ENCODE measurements at regions not wholly inside any gene's neighbourhood (a gene's known extent, or its start where the extent isn't known, plus 50 kb on each side); places are given as distances from the start of the nearest gene placed in this dataset.
"Not testable (repeated sequence)": the region's sequence is repeated elsewhere in the genome, so short reads cannot be mapped to it uniquely, and the experiment has no call there.

- ATAC-seq (replicated peaks): no peak
- Mint-ChIP-seq H3K9me3 (no peaks in the 10 kb centered on the region), H3K27ac (no peak overlapping the region), H3K36me3 (no peaks in the 10 kb centered on the region), H3K27me3 (no peaks in the 10 kb centered on the region), H3K4me1 (no peaks in the 10 kb centered on the region), H3K4me3 (no peak overlapping the region)
- no peak for DNase-seq
These were observed 656.6 kb upstream of the MMS22L start for GRCh38 chr6:97939440-97940168.

DNA sequence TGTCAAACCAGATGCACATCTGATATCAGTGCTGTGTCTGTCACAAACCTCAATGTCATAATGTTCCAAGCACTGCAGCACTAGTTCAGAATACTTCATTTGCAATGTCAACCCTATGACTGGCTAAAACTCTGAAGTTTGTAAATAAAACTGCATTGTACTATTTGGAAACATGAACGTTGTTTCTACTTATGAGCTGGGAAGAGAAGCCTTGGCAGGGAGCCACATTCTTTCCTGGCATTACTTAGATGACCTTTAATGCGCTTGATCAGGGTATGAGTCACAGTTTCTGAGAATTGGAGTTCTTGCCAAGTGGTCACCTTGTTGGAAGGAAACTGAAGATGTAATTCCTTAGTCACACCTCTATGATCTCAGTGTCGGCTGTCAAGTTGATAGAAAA, 664.8 kb upstream of the MMS22L start:
- Mint-ChIP-seq H3K9me3 (no peaks in the 10 kb centered on the region), H3K27ac (no peak overlapping the region), H3K27me3 (no peaks in the 10 kb centered on the region), H3K4me1 (no peaks in the 10 kb centered on the region), H3K4me3 (no peak overlapping the region), H3K36me3 (no peaks in the 10 kb centered on the region)
- ATAC-seq (replicated peaks) (no peak), DNase-seq (no peak)

- Mint-ChIP-seq H3K4me3 (no peak overlapping the region), H3K4me1 (no peaks in the 10 kb centered on the region), H3K27ac (no peak overlapping the region), H3K27me3 (no peaks in the 10 kb centered on the region), H3K9me3 (peaks cover 0 to 4% of the 10 kb centered on the region in 2 donors), H3K36me3 (no peaks in the 10 kb centered on the region)
- ATAC-seq (replicated peaks) (no peak), DNase-seq (no peak)
These were observed 675.1 kb upstream of the MMS22L start for GRCh38 chr6:97958134-97958533.

DNA sequence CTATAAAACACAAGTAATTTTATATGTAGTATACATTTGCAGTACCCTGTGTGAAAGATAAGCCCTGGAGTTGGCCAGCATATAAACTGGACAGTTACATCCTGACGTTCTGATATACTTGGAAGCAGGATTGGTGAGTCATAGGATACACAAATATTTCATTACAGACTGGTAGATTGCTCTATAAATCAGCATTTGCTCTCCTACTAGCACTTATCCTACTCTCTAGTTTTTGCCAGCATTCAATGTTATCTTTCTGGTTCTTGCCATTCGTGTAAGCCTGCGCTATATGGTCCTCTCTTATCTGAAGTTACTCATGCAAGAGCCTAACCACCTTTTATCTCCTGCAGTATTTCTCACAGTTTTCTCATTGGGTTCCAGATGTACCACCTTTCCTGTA, 680.2 kb upstream of the MMS22L start:
- no peak overlapping the region for H3K4me3 Mint-ChIP-seq
- no peaks in the 10 kb centered on the region for H3K9me3 Mint-ChIP-seq
- no peak overlapping the region for H3K27ac Mint-ChIP-seq
- no peaks in the 10 kb centered on the region for H3K4me1 Mint-ChIP-seq
- ATAC-seq (replicated peaks) (no peak), DNase-seq (no peak)
- no peaks in the 10 kb centered on the region for H3K36me3 Mint-ChIP-seq
- H3K27me3 Mint-ChIP-seq: no peaks in the 10 kb centered on the region

DNA sequence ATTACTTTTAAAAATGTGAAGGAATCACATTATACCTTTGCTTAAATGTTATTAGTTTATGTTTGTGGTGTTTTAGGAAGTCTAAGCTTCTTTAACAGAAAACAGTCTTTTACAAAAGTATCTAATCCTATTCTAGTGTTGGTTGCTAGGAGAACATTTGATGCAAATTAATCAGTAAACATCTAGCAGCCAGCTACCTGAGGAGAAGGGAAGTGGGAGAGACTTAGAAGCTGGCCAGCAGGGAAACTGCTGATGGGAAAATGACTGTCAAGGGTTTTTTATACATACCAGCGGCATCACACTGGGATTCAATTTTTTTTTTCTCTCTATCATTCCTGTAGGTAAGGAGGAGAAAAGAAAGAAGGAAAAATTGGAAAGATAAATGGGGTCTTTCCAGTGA, 686.0 kb upstream of the MMS22L start:
- H3K27me3 Mint-ChIP-seq: no peaks in the 10 kb centered on the region
- DNase-seq: no peak
- no peaks in the 10 kb centered on the region for H3K4me1 Mint-ChIP-seq
- ATAC-seq (replicated peaks): no peak
- no peaks in the 10 kb centered on the region for H3K9me3 Mint-ChIP-seq
- H3K4me3 Mint-ChIP-seq: no peak overlapping the region
- H3K36me3 Mint-ChIP-seq: no peaks in the 10 kb centered on the region
- no peak overlapping the region for H3K27ac Mint-ChIP-seq

DNA sequence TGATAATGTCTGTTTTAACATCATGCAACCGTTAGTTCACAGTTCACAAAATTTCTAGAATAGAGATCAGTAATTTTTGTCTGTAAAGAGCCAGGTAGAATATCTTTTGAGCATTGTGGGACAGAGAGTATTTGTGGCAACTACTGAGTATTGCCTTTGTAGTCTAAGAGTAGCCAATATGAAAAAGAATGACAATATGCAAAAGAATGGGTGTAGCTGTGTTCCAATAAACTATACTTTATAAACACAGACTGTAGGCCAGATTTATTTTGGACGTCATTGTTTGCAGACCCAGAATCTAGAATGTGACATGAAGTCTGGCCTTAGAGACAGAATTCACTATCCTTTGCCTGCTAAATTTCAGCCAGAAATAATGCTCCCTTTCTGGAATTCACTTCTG, 694.1 kb upstream of the MMS22L start:
- Mint-ChIP-seq H3K36me3 (no peaks in the 10 kb centered on the region), H3K4me3 (no peak overlapping the region), H3K27me3 (no peaks in the 10 kb centered on the region), H3K27ac (no peak overlapping the region), H3K4me1 (no peaks in the 10 kb centered on the region), H3K9me3 (peaks cover 0 to 2% of the 10 kb centered on the region in 2 donors)
- DNase-seq (no peak), ATAC-seq (replicated peaks) (no peak)

GRCh38 chr6:97978855-97979271, 695.8 kb upstream of the MMS22L start:
- DNase-seq (no peak), ATAC-seq (replicated peaks) (no peak)
- Mint-ChIP-seq H3K9me3 (peaks cover 0 to 2% of the 10 kb centered on the region in 2 donors), H3K36me3 (no peaks in the 10 kb centered on the region), H3K27ac (no peak overlapping the region), H3K27me3 (no peaks in the 10 kb centered on the region), H3K4me1 (no peaks in the 10 kb centered on the region), H3K4me3 (no peak overlapping the region)

DNA sequence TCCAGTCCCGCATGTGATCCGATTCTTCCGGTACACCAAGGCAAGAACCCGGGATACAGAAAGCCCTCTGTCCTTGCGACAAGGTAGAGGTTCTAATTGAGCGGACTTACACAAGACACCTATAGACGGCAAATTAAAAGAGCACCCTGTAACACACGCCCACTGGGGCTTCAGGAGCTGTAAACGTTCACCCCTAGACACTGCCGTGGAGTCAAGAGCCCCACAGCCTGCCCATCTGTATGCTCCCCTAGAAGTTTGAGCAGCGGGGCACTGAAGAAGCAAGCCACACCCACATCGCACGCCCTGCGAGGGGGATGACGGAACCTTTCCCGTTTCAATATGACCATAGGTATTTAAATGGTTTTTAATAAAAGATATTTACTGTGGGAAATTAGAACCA, 696.3 kb upstream of the MMS22L start:
- DNase-seq; ATAC-seq (replicated peaks); H3K36me3 Mint-ChIP-seq; H3K4me3 Mint-ChIP-seq; H3K27ac Mint-ChIP-seq; H3K9me3 Mint-ChIP-seq; H3K27me3 Mint-ChIP-seq; H3K4me1 Mint-ChIP-seq: not testable (repeated sequence)

DNA sequence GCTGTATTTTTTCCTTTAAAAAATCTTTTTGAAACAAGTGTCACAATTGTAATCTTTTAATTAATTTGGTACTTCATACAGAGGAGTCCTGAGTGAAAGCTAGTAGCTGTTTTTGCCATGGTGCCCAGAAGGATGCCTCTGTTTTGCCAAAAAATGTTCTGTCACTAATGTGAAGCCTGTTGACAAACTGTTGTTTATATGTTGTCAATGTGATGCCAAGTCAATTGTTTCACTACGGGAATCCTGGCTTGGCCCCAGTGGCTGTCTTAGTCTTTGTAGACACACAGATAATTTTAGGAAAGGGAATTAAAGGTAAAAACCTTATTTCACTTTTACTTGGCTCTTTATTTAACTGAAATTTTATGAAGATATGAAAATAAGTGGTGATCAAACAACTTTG, 706.4 kb upstream of the MMS22L start:
- H3K36me3 Mint-ChIP-seq: no peaks in the 10 kb centered on the region
- no peaks in the 10 kb centered on the region for H3K9me3 Mint-ChIP-seq

GRCh38 chr6:97995158-97995557, 712.1 kb upstream of the MMS22L start:
- DNase-seq: no peak

More for the DNA sequence above, 706.4 kb upstream of the MMS22L start:
- DNase-seq: no peak
- no peaks in the 10 kb centered on the region for H3K27me3 Mint-ChIP-seq
- no peaks in the 10 kb centered on the region for H3K4me1 Mint-ChIP-seq
- no peak overlapping the region for H3K4me3 Mint-ChIP-seq
- ATAC-seq (replicated peaks): no peak
- no peak overlapping the region for H3K27ac Mint-ChIP-seq

GRCh38 chr6:98002678-98003077, 719.7 kb upstream of the MMS22L start:
- Mint-ChIP-seq H3K4me3 (no peak overlapping the region), H3K9me3 (no peaks in the 10 kb centered on the region), H3K27me3 (no peaks in the 10 kb centered on the region), H3K36me3 (no peaks in the 10 kb centered on the region), H3K27ac (no peak overlapping the region), H3K4me1 (no peaks in the 10 kb centered on the region)
- ATAC-seq (replicated peaks) (no peak), DNase-seq (no peak)

More at GRCh38 chr6:97995158-97995557, 712.1 kb upstream of the MMS22L start:
- no peak overlapping the region for H3K27ac Mint-ChIP-seq
- peaks cover 0 to 3% of the 10 kb centered on the region in 2 donors for H3K9me3 Mint-ChIP-seq
- H3K4me3 Mint-ChIP-seq: no peak overlapping the region
- ATAC-seq (replicated peaks): no peak
- H3K36me3 Mint-ChIP-seq: no peaks in the 10 kb centered on the region
- H3K4me1 Mint-ChIP-seq: no peaks in the 10 kb centered on the region
- H3K27me3 Mint-ChIP-seq: no peaks in the 10 kb centered on the region

DNA sequence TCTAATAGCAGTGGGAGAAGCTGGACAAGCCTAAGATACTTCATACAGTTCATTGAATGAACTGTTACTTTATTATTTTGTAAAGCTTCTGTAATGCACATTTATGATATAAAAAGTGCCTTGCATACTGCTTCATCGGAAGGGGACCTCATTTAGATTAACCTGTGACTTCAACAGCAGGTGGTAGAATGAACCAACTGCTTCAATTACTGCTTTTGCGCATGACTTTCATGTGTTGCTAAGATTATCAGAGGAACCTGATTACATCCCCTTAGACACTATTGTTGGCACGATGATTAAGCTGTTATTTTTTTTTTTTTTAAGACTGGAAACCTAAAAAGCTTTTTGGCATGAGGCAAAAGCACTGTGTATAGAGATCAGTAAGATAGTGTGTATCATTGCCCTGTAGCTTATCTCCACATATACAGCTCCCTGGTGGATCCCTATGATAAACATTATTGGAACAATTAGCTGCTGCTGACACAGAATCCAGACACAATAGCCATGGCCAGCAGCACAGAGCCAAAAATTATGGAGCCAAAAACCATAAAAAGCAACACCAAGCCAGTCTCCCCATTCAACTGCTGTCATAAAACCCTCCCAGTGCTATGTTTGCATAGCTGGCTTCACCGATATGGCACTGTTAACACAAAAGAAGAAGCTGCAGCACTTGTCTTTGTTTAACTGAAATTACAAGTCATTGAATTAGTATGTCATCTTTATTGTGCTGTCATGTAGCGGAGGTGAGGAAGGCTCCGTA, 731.6 kb upstream of the MMS22L start:
- ATAC-seq (replicated peaks): no peak
- no peak overlapping the region for H3K4me3 Mint-ChIP-seq
- no peak overlapping the region for H3K27ac Mint-ChIP-seq
- peaks cover 0 to 2% of the 10 kb centered on the region in 2 donors for H3K9me3 Mint-ChIP-seq
- H3K4me1 Mint-ChIP-seq: no peaks in the 10 kb centered on the region
- no peaks in the 10 kb centered on the region for H3K27me3 Mint-ChIP-seq
- DNase-seq: no peak
- H3K36me3 Mint-ChIP-seq: no peaks in the 10 kb centered on the region

DNA sequence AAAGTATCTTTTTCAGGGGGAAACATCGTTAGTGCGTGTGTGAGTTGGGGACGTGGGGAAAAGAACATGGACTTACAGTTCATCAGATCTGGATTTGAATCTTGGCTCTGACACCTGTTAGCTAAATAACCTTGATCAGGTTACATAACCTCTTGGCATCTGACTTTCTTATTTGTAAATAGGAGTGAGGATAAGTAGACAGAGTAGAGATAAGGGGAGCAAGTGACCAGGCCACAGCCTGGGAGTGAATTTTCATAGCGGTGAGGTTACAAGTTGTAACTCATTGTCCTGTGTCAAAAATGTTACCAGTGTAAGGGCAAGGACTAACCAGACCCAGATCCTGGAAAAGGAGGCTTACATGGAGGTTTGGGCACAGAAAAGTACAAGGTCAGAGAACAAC, 733.5 kb upstream of the MMS22L start:
- H3K4me1 Mint-ChIP-seq: no peaks in the 10 kb centered on the region

DNA sequence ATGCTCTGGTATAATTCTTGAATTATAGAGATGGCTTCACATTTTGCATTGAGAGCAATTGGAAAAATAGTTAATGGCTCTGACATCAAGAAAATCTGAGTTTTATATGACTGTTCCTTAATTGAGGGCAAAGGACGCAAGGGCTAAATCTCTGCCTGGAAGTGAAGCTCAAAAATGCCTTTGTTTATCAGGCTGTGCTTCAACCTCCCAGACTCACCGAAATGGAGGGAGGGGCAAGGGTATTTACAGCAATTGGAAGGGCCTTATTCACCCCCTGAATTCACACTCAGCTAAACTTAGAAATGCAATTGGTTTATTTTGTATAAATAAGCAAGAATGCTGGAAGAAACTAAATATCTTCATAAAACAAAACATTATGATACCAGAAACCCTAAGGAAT, 737.2 kb upstream of the MMS22L start:
- ATAC-seq (replicated peaks) (no peak), DNase-seq (no peak)
- Mint-ChIP-seq H3K27ac (no peak overlapping the region), H3K27me3 (no peaks in the 10 kb centered on the region), H3K9me3 (no peaks in the 10 kb centered on the region), H3K4me1 (no peaks in the 10 kb centered on the region), H3K36me3 (no peaks in the 10 kb centered on the region), H3K4me3 (no peak overlapping the region)

More for the DNA sequence above, 733.5 kb upstream of the MMS22L start:
- Mint-ChIP-seq H3K27ac (no peak overlapping the region), H3K9me3 (no peaks in the 10 kb centered on the region), H3K4me3 (no peak overlapping the region), H3K36me3 (no peaks in the 10 kb centered on the region), H3K27me3 (no peaks in the 10 kb centered on the region)
- DNase-seq: no peak
- ATAC-seq (replicated peaks): no peak

DNA sequence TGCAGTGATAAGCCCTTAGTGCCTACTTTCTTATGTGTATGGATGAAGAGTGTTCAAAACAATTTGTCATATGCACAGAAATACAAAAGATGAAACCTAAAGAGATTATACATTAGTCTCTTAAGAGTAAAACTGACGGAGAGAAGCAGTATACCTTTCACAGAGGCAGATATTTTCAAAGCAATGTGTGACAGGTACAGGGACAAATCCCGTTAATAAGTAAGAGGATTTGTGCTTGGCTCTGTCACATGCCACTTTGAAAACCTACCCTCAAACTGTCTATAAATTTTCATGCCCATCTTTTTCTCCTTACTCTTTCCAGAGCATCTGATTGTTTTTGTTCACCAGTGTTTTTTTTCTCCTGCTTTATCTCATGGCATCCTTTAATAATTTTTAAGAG, 741.3 kb upstream of the MMS22L start:
- Mint-ChIP-seq H3K9me3 (peaks cover 0 to 3% of the 10 kb centered on the region in 2 donors), H3K4me1 (no peaks in the 10 kb centered on the region), H3K4me3 (no peak overlapping the region), H3K27me3 (no peaks in the 10 kb centered on the region), H3K27ac (no peak overlapping the region), H3K36me3 (no peaks in the 10 kb centered on the region)
- ATAC-seq (replicated peaks) (no peak), DNase-seq (no peak)

Measured in stimulated activated naive B cell treated with anti-CD40 and anti-IgM and Interleukin-4, amounts not matched to agents 10 μg/mL and 1 μg/mL and 100 μg/mL, for 72 hours (primary cell).